ENCODE measurements at regions not wholly inside any gene's neighbourhood (a gene's known extent, or its start where the extent isn't known, plus 50 kb on each side); places are given as distances from the start of the nearest gene placed in this dataset.
"Not testable (repeated sequence)": the region's sequence is repeated elsewhere in the genome, so short reads cannot be mapped to it uniquely, and the experiment has no call there.

DNA sequence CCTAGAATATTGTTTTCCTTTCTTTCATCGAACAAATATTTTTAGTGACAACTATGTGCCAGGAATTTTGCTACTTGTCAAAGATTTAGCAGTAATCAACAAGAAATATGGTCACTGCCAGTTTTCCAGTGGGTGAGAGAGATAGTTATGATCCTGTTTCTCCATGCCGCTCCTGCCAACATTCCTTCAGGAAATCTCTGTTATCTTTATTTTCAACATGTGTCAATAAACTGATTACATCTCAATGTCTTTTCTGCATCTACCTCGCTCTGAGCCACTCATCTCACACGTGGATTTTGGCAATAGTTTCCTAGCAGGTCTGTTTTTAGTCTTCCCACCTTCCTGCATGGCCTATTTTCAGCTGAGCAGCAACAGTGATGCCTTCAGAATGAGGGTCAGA lies 650.0 kb upstream of the STXBP6 start:
- H3K36me3 Mint-ChIP-seq (ENCODE audit: low read depth) = no peaks in the 10 kb centered on the region
- no peak for DNase-seq (ENCODE audit: low spot score)
- intact Hi-C loops (cut with micrococcal nuclease) = no loop called here
- no peak overlapping the region for H3K4me3 Mint-ChIP-seq
- no peaks in the 10 kb centered on the region for H3K27me3 Mint-ChIP-seq (ENCODE audit: insufficient read depth)
- H3K27ac Mint-ChIP-seq = no peak overlapping the region
- H3K4me1 Mint-ChIP-seq (ENCODE audit: low read depth) = no peaks in the 10 kb centered on the region
- peaks cover 36% of the 10 kb centered on the region for H3K9me3 Mint-ChIP-seq

DNA sequence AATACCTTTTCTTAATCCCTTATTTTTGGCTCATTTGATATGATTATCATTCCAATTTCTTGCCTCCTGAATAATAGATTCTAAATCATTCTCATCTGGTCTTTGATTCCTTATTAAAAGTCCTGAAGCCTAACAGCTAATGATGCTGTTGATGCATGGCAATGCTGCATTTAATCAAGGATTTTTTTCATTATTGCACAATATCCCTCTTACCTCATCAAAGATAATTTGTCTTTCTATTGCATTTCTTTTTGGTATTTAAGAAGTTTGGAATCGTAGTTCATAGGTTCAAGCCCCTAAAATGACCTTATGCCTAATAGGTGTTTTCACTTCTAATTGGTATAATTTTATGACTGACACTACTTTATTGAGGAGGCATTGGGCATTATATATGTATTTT lies 648.2 kb upstream of the STXBP6 start:
- H3K4me1 Mint-ChIP-seq (ENCODE audit: low read depth) = no peaks in the 10 kb centered on the region
- no peaks in the 10 kb centered on the region for H3K27me3 Mint-ChIP-seq (ENCODE audit: insufficient read depth)
- no peak for DNase-seq (ENCODE audit: low spot score)
- H3K4me3 Mint-ChIP-seq = no peak overlapping the region
- no peak overlapping the region for H3K27ac Mint-ChIP-seq
- peaks cover 40% of the 10 kb centered on the region for H3K9me3 Mint-ChIP-seq
- no peaks in the 10 kb centered on the region for H3K36me3 Mint-ChIP-seq (ENCODE audit: low read depth)
- intact Hi-C loops (cut with micrococcal nuclease) = no loop called here

DNA sequence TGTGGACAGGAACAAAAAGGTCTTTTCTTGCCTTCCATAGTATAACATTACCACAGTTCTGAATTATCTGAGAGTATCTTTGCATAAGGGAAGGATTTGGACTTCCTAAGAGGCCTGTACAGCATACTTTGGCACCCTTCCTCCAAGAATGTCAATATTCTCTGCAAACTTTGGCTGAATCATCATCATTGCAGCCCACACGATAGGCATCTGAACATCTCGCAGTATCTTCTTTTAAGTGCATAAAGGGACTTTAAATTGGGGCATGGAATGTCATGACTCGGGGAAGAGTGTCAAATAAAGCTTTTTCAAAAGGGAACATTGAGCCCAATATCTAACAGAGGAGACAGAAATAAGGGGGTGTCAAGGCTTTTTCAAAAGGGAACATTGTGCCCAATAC lies 646.2 kb upstream of the STXBP6 start:
- H3K27ac Mint-ChIP-seq = no peak overlapping the region
- intact Hi-C loops (cut with micrococcal nuclease) = no loop called here

DNA sequence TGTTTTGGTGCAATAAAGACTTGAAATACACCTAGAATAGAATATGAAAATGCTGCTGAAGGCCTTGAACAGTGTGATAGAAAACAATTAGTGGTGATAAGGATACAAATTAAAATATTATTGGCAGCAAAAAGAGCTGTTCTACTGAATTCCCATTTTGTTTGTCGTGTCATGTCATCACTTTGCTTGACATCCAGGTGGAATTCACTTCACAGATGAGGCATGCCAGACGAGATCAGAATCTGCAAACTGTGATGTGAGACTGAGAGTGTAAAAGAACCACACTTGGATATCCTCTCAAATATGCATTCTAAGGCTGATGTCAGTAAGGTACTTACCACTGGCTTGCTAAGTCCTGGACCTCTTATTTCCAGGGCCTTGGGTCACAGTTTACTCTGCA lies 635.1 kb upstream of the STXBP6 start:
- peaks cover 32% of the 10 kb centered on the region for H3K9me3 Mint-ChIP-seq
- H3K36me3 Mint-ChIP-seq (ENCODE audit: low read depth) = no peaks in the 10 kb centered on the region
- intact Hi-C loops (cut with micrococcal nuclease) = no loop called here
- H3K4me1 Mint-ChIP-seq (ENCODE audit: low read depth) = no peaks in the 10 kb centered on the region
- DNase-seq (ENCODE audit: low spot score) = no peak
- H3K4me3 Mint-ChIP-seq = no peak overlapping the region
- no peaks in the 10 kb centered on the region for H3K27me3 Mint-ChIP-seq (ENCODE audit: insufficient read depth)
- H3K27ac Mint-ChIP-seq = no peak overlapping the region

More for the DNA sequence above, 646.2 kb upstream of the STXBP6 start:
- no peaks in the 10 kb centered on the region for H3K27me3 Mint-ChIP-seq (ENCODE audit: insufficient read depth)
- H3K9me3 Mint-ChIP-seq = peaks cover 39% of the 10 kb centered on the region
- DNase-seq (ENCODE audit: low spot score) = no peak
- H3K36me3 Mint-ChIP-seq (ENCODE audit: low read depth) = no peaks in the 10 kb centered on the region
- H3K4me3 Mint-ChIP-seq = no peak overlapping the region
- H3K4me1 Mint-ChIP-seq (ENCODE audit: low read depth) = no peaks in the 10 kb centered on the region

DNA sequence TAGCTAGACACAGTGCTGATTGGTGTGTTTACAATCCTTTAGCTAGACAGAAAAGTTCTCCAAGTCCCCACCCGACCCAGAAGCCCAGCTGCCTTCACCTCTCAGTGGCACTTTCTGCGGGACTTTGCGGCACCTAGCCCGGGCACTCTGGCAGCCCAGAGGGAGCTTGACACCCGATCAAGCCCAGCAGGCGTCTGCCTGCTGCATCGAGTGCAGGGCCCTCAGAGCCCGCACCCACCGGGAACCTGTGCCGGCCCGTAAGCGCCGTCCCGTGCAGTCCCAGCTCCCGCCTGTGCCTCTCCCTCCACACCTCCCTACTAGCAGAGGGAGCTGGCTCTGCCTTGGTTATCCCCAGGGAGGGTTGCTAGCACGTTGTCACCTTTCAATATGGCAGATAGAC lies 631.0 kb upstream of the STXBP6 start:
- H3K4me1 Mint-ChIP-seq (ENCODE audit: low read depth) = no peaks in the 10 kb centered on the region
- H3K36me3 Mint-ChIP-seq (ENCODE audit: low read depth) = no peaks in the 10 kb centered on the region
- intact Hi-C loops (cut with micrococcal nuclease) = no loop called here
- DNase-seq (ENCODE audit: low spot score) = no peak
- peaks cover 36% of the 10 kb centered on the region for H3K9me3 Mint-ChIP-seq
- no peaks in the 10 kb centered on the region for H3K27me3 Mint-ChIP-seq (ENCODE audit: insufficient read depth)
- no peak overlapping the region for H3K27ac Mint-ChIP-seq
- no peak overlapping the region for H3K4me3 Mint-ChIP-seq

DNA sequence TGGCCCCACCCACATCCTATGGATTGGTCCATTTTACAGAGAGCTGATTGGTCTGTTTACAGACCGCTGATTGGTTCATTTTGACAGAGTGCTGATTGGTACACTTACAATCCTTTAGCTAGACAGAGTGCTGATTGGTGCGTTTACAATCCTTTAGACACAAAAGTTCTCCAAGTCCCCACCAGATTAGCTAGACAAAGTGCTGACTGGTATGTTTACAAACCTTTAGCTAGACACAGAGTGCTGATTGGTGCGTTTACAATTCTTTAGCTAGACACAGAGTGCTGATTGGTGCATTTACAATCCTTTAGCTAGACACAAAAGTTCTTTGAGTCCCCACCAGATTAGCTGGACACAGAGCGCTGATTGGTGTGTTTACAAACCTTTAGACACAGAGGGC lies 630.6 kb upstream of the STXBP6 start:
- H3K4me1 Mint-ChIP-seq (ENCODE audit: low read depth); H3K27ac Mint-ChIP-seq; H3K27me3 Mint-ChIP-seq (ENCODE audit: insufficient read depth); intact Hi-C loops (cut with micrococcal nuclease); DNase-seq (ENCODE audit: low spot score); H3K36me3 Mint-ChIP-seq (ENCODE audit: low read depth); H3K4me3 Mint-ChIP-seq: not testable (repeated sequence)
- H3K9me3 Mint-ChIP-seq = peaks cover 36% of the 10 kb centered on the region

DNA sequence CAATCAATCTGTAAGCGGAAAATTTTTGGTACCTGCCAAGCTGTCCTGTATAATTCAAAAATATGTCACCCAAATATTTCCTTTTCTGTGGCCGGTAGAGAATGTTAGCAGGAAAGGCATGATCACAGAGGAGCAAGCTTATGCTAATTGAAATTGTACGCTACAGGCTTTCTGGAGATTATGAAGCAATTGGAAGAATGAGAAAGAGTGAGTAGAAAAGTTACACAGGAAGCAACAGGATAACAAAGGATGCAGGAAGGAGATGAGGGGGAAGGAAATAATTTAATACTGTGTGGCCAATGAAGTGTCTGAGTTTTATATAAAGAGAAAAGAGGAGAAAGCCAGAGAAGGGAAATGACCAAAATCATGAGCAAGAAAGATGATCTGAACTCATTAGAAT lies 627.2 kb upstream of the STXBP6 start:
- Mint-ChIP-seq H3K36me3 (ENCODE audit: low read depth) (no peaks in the 10 kb centered on the region), H3K27ac (no peak overlapping the region), H3K27me3 (ENCODE audit: insufficient read depth) (no peaks in the 10 kb centered on the region), H3K4me3 (no peak overlapping the region), H3K9me3 (peaks cover 35% of the 10 kb centered on the region), H3K4me1 (ENCODE audit: low read depth) (no peaks in the 10 kb centered on the region)
- no peak for DNase-seq (ENCODE audit: low spot score)
- intact Hi-C loops (cut with micrococcal nuclease) = no loop called here

DNA sequence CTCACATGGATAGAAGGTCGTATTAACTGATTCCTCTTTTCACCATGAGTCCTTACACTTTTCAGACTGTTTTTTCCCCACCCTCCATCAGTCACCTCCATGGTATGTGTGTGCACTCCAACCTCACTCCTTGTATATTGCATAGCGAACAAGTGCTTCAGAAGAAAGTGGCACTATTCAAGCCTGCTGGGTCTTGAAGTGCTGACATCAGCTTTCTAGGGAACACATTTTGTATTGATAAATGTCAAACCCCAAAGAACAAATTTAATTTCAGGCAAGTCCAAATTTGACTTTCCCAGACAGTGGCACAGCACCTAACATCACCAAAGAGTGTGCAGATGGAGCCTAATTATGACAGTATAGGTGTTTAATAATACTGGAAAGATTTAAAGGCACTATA lies 617.4 kb upstream of the STXBP6 start:
- intact Hi-C loops (cut with micrococcal nuclease) = no loop called here
- no peak overlapping the region for H3K4me3 Mint-ChIP-seq
- no peak overlapping the region for H3K27ac Mint-ChIP-seq
- H3K27me3 Mint-ChIP-seq (ENCODE audit: insufficient read depth) = no peaks in the 10 kb centered on the region
- no peaks in the 10 kb centered on the region for H3K36me3 Mint-ChIP-seq (ENCODE audit: low read depth)
- no peak for DNase-seq (ENCODE audit: low spot score)
- H3K4me1 Mint-ChIP-seq (ENCODE audit: low read depth) = no peaks in the 10 kb centered on the region
- peaks cover 12% of the 10 kb centered on the region for H3K9me3 Mint-ChIP-seq

DNA sequence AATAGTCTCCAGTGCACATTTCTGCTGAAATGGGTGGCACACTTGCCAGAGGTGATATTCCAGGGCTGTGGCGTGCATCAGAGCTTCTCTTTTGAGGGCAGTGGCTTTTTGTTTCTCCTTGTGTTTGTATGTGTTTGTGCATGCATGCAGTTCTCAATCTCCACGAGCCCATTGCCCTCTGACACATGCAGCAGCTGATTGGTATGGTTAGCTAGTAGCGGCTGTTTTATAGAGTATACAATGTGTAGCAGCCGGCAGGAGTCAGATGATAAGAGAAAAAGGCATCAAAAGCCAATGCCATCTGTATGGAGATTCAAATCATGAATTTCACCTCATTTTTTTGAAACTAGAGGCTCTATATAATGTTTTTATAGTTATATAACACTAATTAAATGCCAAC lies 616.9 kb upstream of the STXBP6 start:
- no peaks in the 10 kb centered on the region for H3K4me1 Mint-ChIP-seq (ENCODE audit: low read depth)
- H3K36me3 Mint-ChIP-seq (ENCODE audit: low read depth) = no peaks in the 10 kb centered on the region
- no peak for DNase-seq (ENCODE audit: low spot score)
- H3K4me3 Mint-ChIP-seq = no peak overlapping the region
- no peaks in the 10 kb centered on the region for H3K27me3 Mint-ChIP-seq (ENCODE audit: insufficient read depth)
- no peak overlapping the region for H3K27ac Mint-ChIP-seq
- intact Hi-C loops (cut with micrococcal nuclease) = no loop called here
- peaks cover 12% of the 10 kb centered on the region for H3K9me3 Mint-ChIP-seq

DNA sequence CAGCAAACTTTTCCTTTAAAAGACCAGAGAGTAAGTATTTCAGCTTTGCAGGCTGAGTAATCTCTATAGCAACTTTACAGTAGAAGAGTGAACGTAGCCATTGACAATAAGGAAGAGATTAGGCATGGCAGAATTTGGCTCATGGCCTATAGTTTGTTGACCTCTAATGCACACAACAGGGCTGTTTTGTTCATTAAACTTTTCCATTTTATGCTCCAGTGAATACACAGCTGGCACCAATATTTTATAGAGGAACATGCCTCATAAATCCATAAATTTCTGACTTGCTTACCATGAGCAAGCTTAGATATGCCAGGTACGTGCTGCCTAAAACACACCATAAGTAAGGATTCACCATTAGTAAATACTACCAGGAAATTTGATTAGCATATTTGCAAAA lies 609.0 kb upstream of the STXBP6 start:
- Mint-ChIP-seq H3K4me1 (ENCODE audit: low read depth) (no peaks in the 10 kb centered on the region), H3K27me3 (ENCODE audit: insufficient read depth) (no peaks in the 10 kb centered on the region), H3K27ac (no peak overlapping the region), H3K4me3 (no peak overlapping the region), H3K9me3 (peaks cover 16% of the 10 kb centered on the region), H3K36me3 (ENCODE audit: low read depth) (no peaks in the 10 kb centered on the region)
- DNase-seq (ENCODE audit: low spot score) = no peak
- intact Hi-C loops (cut with micrococcal nuclease) = no loop called here

DNA sequence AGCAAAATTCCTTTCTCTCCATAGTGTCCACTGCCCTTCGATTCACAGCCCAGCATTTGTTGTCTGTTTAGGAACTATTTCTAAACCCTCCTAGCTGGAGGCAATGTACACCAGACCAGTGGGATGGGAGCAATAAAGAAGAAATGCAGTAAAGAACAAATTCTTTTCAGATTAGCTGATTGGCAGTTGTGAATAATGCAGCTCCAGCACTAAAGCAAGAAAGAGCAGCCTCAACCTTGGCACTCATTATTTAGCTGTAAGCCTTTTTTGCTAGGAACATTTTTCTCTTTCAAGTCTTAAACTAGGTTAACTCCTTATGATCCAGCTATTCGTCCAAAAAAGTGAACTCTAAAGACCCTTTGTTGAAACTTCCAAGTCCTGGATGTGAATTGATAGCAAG lies 580.5 kb upstream of the STXBP6 start:
- H3K9me3 Mint-ChIP-seq = peaks cover 12% of the 10 kb centered on the region
- no peak for DNase-seq (ENCODE audit: low spot score)
- no peak overlapping the region for H3K4me3 Mint-ChIP-seq
- intact Hi-C loops (cut with micrococcal nuclease) = no loop called here
- no peaks in the 10 kb centered on the region for H3K27me3 Mint-ChIP-seq (ENCODE audit: insufficient read depth)
- no peak overlapping the region for H3K27ac Mint-ChIP-seq
- H3K4me1 Mint-ChIP-seq (ENCODE audit: low read depth) = no peaks in the 10 kb centered on the region
- no peaks in the 10 kb centered on the region for H3K36me3 Mint-ChIP-seq (ENCODE audit: low read depth)

DNA sequence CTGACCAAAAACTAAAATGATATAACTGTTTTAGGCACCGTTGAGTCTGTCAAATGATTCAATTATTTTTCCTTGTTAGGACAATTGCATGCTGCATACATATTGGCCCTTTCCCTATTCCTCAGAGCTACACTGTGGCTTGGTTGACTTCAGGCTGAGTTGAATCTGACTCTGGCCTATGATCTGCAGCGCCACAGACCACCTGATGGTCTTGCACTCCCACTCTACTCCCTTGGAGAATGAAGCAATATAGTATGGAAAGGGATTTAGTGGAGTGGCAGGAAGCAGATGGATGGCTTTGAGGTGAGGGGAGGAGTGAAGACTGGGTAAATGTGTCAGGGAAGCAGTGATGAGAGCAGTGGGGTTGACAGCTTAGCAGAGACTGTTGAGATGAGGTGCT lies 579.0 kb upstream of the STXBP6 start:
- intact Hi-C loops (cut with micrococcal nuclease) = no loop called here
- Mint-ChIP-seq H3K4me1 (ENCODE audit: low read depth) (no peaks in the 10 kb centered on the region), H3K36me3 (ENCODE audit: low read depth) (no peaks in the 10 kb centered on the region), H3K27me3 (ENCODE audit: insufficient read depth) (no peaks in the 10 kb centered on the region), H3K27ac (no peak overlapping the region), H3K9me3 (peaks cover 15% of the 10 kb centered on the region), H3K4me3 (no peak overlapping the region)
- DNase-seq (ENCODE audit: low spot score) = no peak

DNA sequence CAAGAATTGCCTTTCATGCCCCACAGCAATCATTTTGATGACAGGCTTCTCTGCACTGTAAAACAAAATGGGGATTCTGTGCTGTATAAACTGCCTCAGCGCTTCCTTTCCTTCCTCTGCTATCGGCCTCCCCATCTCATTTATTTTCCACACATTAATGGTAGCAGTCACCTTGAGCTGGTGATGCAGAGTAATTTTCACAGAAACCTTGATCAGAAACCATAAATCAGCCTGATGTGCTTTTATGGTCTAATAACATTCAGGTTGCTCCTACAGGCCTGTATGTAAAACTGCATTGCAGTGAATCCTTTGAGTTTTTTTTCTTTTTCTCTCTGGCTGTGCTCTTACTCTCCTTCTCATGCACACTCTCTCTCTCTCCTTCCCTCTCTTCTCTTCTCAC lies 578.4 kb upstream of the STXBP6 start:
- Mint-ChIP-seq H3K27me3 (ENCODE audit: insufficient read depth) (no peaks in the 10 kb centered on the region), H3K27ac (no peak overlapping the region), H3K4me1 (ENCODE audit: low read depth) (no peaks in the 10 kb centered on the region), H3K4me3 (no peak overlapping the region), H3K9me3 (peaks cover 10% of the 10 kb centered on the region), H3K36me3 (ENCODE audit: low read depth) (no peaks in the 10 kb centered on the region)
- DNase-seq (ENCODE audit: low spot score) = no peak
- intact Hi-C loops (cut with micrococcal nuclease) = no loop called here

DNA sequence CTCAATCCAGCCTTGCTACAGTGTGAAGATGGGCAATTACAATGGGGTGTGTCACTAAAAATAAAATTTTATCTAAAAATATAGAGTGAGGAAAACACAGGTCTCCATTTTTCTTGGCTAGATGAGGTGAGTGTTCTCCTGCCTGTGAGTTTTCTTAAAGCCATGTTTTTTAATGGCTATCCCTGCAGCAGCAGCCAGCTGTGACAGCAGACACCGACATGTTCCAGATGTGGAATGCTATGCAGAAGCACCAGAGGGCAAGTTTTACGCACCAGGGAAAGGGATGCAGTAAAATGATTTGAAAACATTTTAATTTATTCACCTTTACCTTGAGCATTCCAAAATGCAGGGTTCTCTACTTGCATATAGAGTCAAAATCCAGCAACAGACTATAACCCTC lies 577.0 kb upstream of the STXBP6 start:
- H3K27me3 Mint-ChIP-seq (ENCODE audit: insufficient read depth) = no peaks in the 10 kb centered on the region
- intact Hi-C loops (cut with micrococcal nuclease) = no loop called here
- no peaks in the 10 kb centered on the region for H3K4me1 Mint-ChIP-seq (ENCODE audit: low read depth)
- H3K36me3 Mint-ChIP-seq (ENCODE audit: low read depth) = no peaks in the 10 kb centered on the region
- DNase-seq (ENCODE audit: low spot score) = no peak
- H3K4me3 Mint-ChIP-seq = no peak overlapping the region
- H3K27ac Mint-ChIP-seq = no peak overlapping the region
- H3K9me3 Mint-ChIP-seq = peaks cover 10% of the 10 kb centered on the region

Data from activated T-helper 1 cell treated with anti-CD3 and anti-CD28 coated beads, Interleukin-12 subunit alpha, Interleukin-12 subunit beta, Interleukin-2, Interleukin-4 antibody, amounts not matched to agents 30 ng/mL and 10 ng/mL and 1 ng/mL, durations not matched to agents 14 hours and 24 hours and 36 hours (primary cell).